ENCODE measurements at regions not wholly inside any gene's neighbourhood (a gene's known extent, or its start where the extent isn't known, plus 50 kb on each side); places are given as distances from the start of the nearest gene placed in this dataset.

DNA sequence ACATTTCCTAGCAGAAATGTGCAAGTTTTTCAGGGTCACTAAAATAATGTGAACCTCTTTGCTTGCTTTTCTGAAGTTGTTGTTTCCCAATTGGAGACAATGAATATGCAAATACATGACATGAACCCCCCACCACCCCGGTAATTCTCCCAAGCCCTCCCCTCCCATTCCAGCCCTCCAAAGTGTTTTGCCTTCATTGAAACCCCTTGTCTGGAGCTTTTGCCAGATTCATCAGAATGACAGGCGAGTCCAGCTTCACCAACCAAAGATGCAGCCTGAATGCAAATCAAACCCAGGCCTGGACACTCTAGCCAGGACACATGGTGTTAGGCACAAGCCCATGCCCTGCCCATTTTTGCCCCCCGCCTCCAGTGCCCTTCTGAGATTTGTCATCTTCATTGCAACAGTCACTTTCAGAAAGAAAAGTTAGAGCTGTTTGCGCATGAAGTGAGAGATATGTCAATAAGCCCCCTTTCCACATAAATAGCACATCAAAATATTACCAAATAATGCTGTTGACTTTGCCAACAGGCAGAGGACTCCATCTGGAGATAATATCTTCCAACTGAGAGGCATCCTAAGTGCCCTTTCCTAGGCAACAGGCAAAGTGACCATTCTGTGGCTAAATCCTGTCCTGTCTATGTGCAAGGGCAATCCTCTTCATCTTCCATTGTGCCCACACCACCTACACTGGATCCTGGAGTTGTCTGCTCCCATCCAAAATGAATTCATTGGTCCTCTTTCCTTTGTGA lies 145.6 kb upstream of the NFIA start:
- TF ChIP-seq, protein P1, sequence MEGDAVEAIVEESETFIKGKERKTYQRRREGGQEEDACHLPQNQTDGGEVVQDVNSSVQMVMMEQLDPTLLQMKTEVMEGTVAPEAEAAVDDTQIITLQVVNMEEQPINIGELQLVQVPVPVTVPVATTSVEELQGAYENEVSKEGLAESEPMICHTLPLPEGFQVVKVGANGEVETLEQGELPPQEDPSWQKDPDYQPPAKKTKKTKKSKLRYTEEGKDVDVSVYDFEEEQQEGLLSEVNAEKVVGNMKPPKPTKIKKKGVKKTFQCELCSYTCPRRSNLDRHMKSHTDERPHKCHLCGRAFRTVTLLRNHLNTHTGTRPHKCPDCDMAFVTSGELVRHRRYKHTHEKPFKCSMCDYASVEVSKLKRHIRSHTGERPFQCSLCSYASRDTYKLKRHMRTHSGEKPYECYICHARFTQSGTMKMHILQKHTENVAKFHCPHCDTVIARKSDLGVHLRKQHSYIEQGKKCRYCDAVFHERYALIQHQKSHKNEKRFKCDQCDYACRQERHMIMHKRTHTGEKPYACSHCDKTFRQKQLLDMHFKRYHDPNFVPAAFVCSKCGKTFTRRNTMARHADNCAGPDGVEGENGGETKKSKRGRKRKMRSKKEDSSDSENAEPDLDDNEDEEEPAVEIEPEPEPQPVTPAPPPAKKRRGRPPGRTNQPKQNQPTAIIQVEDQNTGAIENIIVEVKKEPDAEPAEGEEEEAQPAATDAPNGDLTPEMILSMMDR (IDR thresholded peaks at IDR 0.05) = no peak
- TF ChIP-seq POLR2A (IDR thresholded peaks at IDR 0.05) = no peak
- TF ChIP-seq POLR2AphosphoS5 (IDR thresholded peaks at IDR 0.05) = no peak
- TF ChIP-seq EP300 (IDR thresholded peaks at IDR 0.05) = no peak
